ENCODE measurements at regions not wholly inside any gene's neighbourhood (a gene's known extent, or its start where the extent isn't known, plus 50 kb on each side); places are given as distances from the start of the nearest gene placed in this dataset.

DNA sequence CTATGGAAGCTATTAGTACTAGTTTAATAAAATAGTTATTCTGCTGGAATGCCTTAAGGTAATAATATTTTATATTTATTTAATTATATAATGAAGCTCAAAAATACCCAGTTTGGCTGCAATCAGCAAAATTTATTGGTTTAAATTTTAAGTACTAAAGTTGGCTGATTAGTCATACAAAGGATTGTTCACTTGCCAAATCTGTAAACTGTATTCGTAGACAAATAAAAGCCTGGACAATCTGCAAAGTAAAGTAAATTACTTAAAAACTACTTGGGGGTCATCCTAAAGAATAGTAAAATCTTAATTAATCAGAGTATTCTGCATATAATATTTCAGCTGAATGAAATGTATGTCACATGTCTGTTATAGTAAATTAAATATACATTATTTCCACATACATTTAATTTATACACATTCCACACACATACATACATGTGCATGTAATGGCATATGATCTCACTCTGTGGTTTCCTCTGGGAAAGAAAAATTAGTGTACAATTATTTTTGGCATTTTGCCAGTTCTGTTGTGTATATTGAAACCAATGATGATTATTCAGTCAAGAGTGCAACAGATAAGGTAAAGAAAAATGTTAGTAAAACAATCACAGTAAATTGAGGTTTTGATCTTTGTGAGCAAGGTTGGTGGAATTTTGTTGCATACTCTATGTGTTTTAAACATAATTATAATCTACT, 455.9 kb downstream of the CDH9 start:
- Histone ChIP-seq H3K27ac (no peak overlapping the region), H3K9me3 (no peaks in the 10 kb centered on the region), H3K4me1 (no peaks in the 10 kb centered on the region), H3K36me3 (no peaks in the 10 kb centered on the region), H3K27me3 (no peaks in the 10 kb centered on the region), H3K4me3 (no peak overlapping the region)
- WGBS, result 23% methylated on average over 1 of the region's 1 CpG
- no peak for DNase-seq (ENCODE audit: low spot score in 2 of 2)
- TF ChIP-seq CTCF (IDR thresholded peaks at IDR 0.05), result no peak
- no peak for TF ChIP-seq EP300 (IDR thresholded peaks at IDR 0.05)
- no peak for TF ChIP-seq POLR2AphosphoS5 (IDR thresholded peaks at IDR 0.05)
- TF ChIP-seq POLR2A (IDR thresholded peaks at IDR 0.05), result no peak

DNA sequence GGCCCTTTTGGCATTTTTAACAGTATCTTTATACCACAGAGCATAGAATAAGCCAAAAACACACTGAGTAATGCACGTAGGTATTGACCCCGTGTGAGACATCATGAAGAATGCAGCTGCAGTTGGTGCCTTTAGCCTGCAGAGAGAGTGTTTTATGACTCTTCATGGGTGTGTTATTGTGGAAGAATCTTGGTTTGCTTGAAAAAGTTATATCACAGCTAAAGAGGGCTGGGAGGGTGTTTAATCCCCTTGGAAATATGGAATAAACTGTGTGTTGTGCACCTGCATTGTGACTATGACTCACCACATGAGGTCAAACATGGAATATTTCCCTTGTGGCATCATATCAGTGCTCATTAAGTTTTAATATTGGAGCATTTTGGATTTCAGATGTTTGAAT, 458.7 kb downstream of the CDH9 start:
- Histone ChIP-seq H3K9me3 (no peaks in the 10 kb centered on the region), H3K27me3 (no peaks in the 10 kb centered on the region), H3K27ac (no peak overlapping the region), H3K36me3 (no peaks in the 10 kb centered on the region), H3K4me1 (no peaks in the 10 kb centered on the region), H3K4me3 (no peak overlapping the region)
- 70% methylated on average over 2 of the region's 2 CpGs for WGBS
- TF ChIP-seq EP300 (IDR thresholded peaks at IDR 0.05), result no peak
- no peak for TF ChIP-seq CTCF (IDR thresholded peaks at IDR 0.05)
- TF ChIP-seq POLR2AphosphoS5 (IDR thresholded peaks at IDR 0.05), result no peak
- no peak for TF ChIP-seq POLR2A (IDR thresholded peaks at IDR 0.05)
- DNase-seq (ENCODE audit: low spot score in 2 of 2), result no peak

DNA sequence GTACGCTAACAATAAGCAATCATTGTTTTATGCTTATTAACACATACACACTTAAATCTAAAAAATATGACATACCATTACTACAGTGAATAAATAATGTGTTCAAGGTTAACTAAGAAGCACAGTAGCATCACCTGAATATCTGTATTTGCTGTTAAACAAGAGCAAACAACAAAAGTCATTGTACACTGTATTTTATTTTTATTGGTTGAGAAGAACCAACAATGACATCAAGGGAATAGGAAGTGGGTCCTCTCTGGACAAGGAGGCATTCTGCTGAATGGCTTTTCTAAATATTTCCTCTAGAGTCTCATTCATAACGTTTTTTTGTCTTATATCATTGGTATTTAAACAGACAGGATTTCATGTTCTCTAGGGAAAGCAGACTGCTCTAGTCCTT, 460.4 kb downstream of the CDH9 start:
- Histone ChIP-seq H3K27ac (no peak overlapping the region), H3K9me3 (no peaks in the 10 kb centered on the region), H3K27me3 (no peaks in the 10 kb centered on the region), H3K4me3 (no peak overlapping the region), H3K4me1 (no peaks in the 10 kb centered on the region), H3K36me3 (no peaks in the 10 kb centered on the region)
- TF ChIP-seq EP300 (IDR thresholded peaks at IDR 0.05) (no peak), POLR2AphosphoS5 (IDR thresholded peaks at IDR 0.05) (no peak), POLR2A (IDR thresholded peaks at IDR 0.05) (no peak), CTCF (IDR thresholded peaks at IDR 0.05) (no peak)
- WGBS, result 46% methylated on average over 2 of the region's 2 CpGs
- no peak for DNase-seq (ENCODE audit: low spot score in 2 of 2)

DNA sequence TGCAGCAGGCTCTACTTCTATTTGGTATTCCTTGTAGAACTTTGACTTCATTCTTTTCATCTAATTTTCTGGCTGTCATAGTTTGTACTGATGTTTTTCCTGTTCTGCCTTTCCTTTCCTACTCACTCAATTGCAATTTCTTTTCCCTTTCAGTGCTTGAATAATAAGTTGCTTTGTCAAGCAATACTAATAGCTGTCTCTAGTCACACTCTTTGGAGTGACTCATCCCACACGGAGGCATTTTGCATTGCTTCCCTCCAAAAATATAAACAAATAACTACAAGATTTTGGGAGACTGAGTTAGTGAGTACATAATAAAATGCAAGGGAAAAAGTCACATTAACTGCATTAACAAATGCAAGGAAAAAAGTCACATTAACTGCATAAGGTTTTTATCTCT, 465.9 kb downstream of the CDH9 start:
- Histone ChIP-seq H3K4me3 (no peak overlapping the region), H3K9me3 (peaks cover 12% of the 10 kb centered on the region), H3K27me3 (no peaks in the 10 kb centered on the region), H3K4me1 (no peaks in the 10 kb centered on the region), H3K27ac (no peak overlapping the region), H3K36me3 (no peaks in the 10 kb centered on the region)
- no peak for DNase-seq (ENCODE audit: low spot score in 2 of 2)
- TF ChIP-seq EP300 (IDR thresholded peaks at IDR 0.05) (no peak), CTCF (IDR thresholded peaks at IDR 0.05) (no peak), POLR2AphosphoS5 (IDR thresholded peaks at IDR 0.05) (no peak), POLR2A (IDR thresholded peaks at IDR 0.05) (no peak)
- 47% methylated on average over 1 of the region's 1 CpG for WGBS

DNA sequence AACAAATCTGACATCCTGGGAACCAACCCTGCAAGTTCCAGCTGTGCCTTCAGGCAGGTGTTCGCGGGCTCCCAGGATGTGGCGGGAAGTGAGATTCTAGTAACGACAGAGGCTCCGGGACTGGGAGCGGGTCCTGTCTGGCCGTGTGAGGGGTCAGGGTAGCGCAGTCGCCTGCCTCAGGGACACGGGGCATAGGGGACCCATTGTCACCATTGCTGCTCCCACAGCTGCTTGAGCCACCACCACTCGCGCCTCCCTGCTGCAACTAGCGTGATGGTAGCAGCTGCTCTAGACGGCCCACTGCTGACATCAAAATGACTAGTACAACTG, 468.5 kb downstream of the CDH9 start:
- no peaks in the 10 kb centered on the region for H3K27me3 ChIP-seq
- no peaks in the 10 kb centered on the region for H3K36me3 ChIP-seq
- H3K9me3 ChIP-seq, result peaks cover 12% of the 10 kb centered on the region
- H3K4me1 ChIP-seq, result no peaks in the 10 kb centered on the region
- H3K4me3 ChIP-seq, result no peak overlapping the region
- H3K27ac ChIP-seq, result no peak overlapping the region
- WGBS, result 91% methylated on average over 11 of the region's 14 CpGs
- TF ChIP-seq CTCF (IDR thresholded peaks at IDR 0.05), result no peak
- no peak for TF ChIP-seq POLR2A (IDR thresholded peaks at IDR 0.05)
- TF ChIP-seq POLR2AphosphoS5 (IDR thresholded peaks at IDR 0.05), result no peak
- TF ChIP-seq EP300 (IDR thresholded peaks at IDR 0.05), result no peak
- no peak for DNase-seq (ENCODE audit: low spot score in 2 of 2)

Data from suprapubic skin (tissue), 4 donors.